ENCODE measurements at regions not wholly inside any gene's neighbourhood (a gene's known extent, or its start where the extent isn't known, plus 50 kb on each side); places are given as distances from the start of the nearest gene placed in this dataset.

DNA sequence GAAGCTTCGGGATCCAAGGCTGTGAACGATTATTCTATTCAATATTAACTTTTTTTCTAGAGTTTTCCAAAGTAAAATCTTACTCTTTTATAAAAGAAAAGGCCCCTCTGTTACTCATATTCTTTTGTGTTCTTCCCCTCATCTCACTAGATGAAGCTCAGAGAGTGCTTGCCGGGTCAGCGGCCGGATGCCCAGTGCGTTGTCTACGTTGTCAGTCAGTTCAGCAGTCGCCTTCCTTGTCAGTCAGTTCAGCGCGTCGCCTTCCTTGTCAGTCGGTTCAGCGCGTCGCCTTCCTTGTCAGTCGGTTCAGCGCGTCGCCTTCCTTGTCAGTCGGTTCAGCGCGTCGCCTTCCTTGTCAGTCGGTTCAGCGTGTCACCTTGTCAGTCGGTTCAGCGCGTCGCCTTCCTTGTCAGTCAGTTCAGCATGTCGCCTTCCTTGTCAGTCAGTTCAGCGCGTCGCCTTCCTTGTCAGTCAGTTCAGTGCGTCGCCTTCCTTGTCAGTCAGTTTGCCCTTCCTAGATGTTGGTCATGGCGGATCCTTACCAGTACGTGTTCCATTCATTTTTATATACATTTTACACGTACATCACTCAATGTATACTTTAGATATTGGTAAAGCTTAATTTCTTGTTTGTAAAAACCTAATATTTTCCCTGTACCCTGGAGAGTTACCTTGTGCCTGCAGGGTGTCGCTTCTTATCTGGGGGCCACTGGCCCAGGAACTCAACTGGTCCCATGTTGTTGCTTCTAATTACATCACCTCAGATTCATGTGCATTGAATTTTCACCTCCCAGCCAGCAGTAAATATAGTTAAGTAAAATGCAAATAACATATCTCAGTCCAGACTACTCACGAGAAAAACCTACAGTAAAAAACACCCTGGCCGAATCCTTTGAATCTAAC is 206.9 kb downstream of the ASB1 start:
- no peaks in the 10 kb centered on the region for H3K36me3 ChIP-seq (ENCODE audit: control insufficient read depth, insufficient read depth, low read length, severe bottlenecking)
- peaks cover 4% of the 10 kb centered on the region for H3K4me1 ChIP-seq (ENCODE audit: control insufficient read depth, insufficient read depth, low read length)
- H3K9ac ChIP-seq (ENCODE audit: low read length): no peak overlapping the region
- no peaks in the 10 kb centered on the region for H3K9me3 ChIP-seq (ENCODE audit: control insufficient read depth, low read length)
- H3K4me3 ChIP-seq (ENCODE audit: low read length): no peak overlapping the region
- H3K27me3 ChIP-seq (replicated peaks; ENCODE audit: control insufficient read depth, insufficient read depth, low read length): peaks cover 5% of the 10 kb centered on the region
- no peak for DNase-seq (ENCODE audit: low read depth)

DNA sequence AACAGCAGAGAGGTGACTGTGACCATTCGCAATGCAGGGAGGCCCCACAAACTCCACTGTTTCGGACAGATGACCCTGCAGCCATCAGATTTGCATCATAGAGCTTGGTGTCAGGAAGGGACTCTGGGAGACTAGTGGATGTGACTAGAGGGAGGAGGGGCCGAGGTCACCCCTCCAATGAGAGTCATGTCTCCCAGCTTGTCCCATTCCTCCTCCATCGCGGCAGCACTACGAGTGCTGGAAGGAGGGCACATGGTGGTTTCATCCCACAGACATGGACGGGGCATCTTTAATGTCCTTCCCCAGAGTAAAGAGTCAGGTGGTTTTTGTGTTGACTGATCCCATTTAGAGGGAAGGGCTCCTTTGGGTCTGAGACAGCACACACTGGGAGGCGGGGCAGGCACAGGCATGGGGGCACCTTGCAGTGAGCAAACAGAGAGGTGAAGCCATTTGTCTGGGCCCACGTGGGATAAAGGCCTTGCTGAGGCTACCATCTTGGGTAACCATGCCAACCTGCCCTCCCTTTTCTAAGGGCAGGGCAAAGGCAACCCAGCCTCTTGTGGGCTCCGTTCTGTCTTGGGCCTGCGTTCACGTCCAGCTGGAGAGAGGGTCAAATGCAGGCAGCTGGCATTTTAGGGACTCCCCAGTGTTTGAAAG is 208.1 kb downstream of the ASB1 start:
- DNase-seq (ENCODE audit: low read depth): no peak
- H3K4me1 ChIP-seq (ENCODE audit: control insufficient read depth, insufficient read depth, low read length): peaks cover 4% of the 10 kb centered on the region
- no peak overlapping the region for H3K9ac ChIP-seq (ENCODE audit: low read length)
- no peak overlapping the region for H3K4me3 ChIP-seq (ENCODE audit: low read length)
- peaks cover 5% of the 10 kb centered on the region for H3K27me3 ChIP-seq (replicated peaks; ENCODE audit: control insufficient read depth, insufficient read depth, low read length)
- no peaks in the 10 kb centered on the region for H3K9me3 ChIP-seq (ENCODE audit: control insufficient read depth, low read length)
- no peaks in the 10 kb centered on the region for H3K36me3 ChIP-seq (ENCODE audit: control insufficient read depth, insufficient read depth, low read length, severe bottlenecking)

DNA sequence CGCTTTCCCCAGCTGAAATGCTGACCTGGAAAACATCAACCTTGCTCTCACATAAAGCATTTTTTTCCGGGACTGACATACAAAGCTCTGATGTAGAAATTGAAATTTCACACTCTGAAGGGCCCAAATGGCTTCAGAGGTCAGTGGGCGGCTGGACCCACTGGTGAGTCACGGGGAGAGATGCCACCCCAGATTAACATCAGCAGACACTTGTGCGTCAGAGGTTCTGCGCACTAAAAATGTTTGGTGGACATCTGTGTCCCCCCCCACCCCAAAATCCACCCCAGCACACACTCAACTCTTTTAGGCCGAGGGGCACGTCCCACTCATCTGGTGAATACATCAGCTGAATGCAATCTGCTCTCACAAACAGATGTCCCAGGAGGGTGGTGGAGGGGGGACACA is 208.9 kb downstream of the ASB1 start:
- Histone ChIP-seq H3K9ac (ENCODE audit: low read length) (no peak overlapping the region), H3K36me3 (ENCODE audit: control insufficient read depth, insufficient read depth, low read length, severe bottlenecking) (no peaks in the 10 kb centered on the region), H3K9me3 (ENCODE audit: control insufficient read depth, low read length) (no peaks in the 10 kb centered on the region), H3K4me3 (ENCODE audit: low read length) (no peak overlapping the region), H3K27me3 (replicated peaks; ENCODE audit: control insufficient read depth, insufficient read depth, low read length) (no peaks in the 10 kb centered on the region), H3K4me1 (ENCODE audit: control insufficient read depth, insufficient read depth, low read length) (peaks cover 4% of the 10 kb centered on the region)
- DNase-seq (ENCODE audit: low read depth): peak; percentile 29

GRCh38 chr2:238636269-238637073 is 209.7 kb downstream of the ASB1 start:
- no peaks in the 10 kb centered on the region for H3K9me3 ChIP-seq (ENCODE audit: control insufficient read depth, low read length)
- H3K4me3 ChIP-seq (ENCODE audit: low read length): no peak overlapping the region
- no peaks in the 10 kb centered on the region for H3K27me3 ChIP-seq (replicated peaks; ENCODE audit: control insufficient read depth, insufficient read depth, low read length)
- peak; percentile 84 for DNase-seq (ENCODE audit: low read depth)
- H3K9ac ChIP-seq (ENCODE audit: low read length): no peak overlapping the region
- no peaks in the 10 kb centered on the region for H3K36me3 ChIP-seq (ENCODE audit: control insufficient read depth, insufficient read depth, low read length, severe bottlenecking)
- peaks cover 4% of the 10 kb centered on the region for H3K4me1 ChIP-seq (ENCODE audit: control insufficient read depth, insufficient read depth, low read length)

GRCh38 chr2:238638100-238638981 is 209.5 kb upstream of the TWIST2 start:
- Histone ChIP-seq H3K9ac (ENCODE audit: low read length) (no peak overlapping the region), H3K27me3 (replicated peaks; ENCODE audit: control insufficient read depth, insufficient read depth, low read length) (no peaks in the 10 kb centered on the region), H3K4me3 (ENCODE audit: low read length) (no peak overlapping the region), H3K9me3 (ENCODE audit: control insufficient read depth, low read length) (no peaks in the 10 kb centered on the region), H3K4me1 (ENCODE audit: control insufficient read depth, insufficient read depth, low read length) (peaks cover 4% of the 10 kb centered on the region), H3K36me3 (ENCODE audit: control insufficient read depth, insufficient read depth, low read length, severe bottlenecking) (no peaks in the 10 kb centered on the region)
- DNase-seq (ENCODE audit: low read depth): no peak

- peaks cover 12% of the 10 kb centered on the region for H3K4me1 ChIP-seq (ENCODE audit: control insufficient read depth, insufficient read depth, low read length)
- no peak overlapping the region for H3K9ac ChIP-seq (ENCODE audit: low read length)
- DNase-seq (ENCODE audit: low read depth): no peak
- H3K36me3 ChIP-seq (ENCODE audit: control insufficient read depth, insufficient read depth, low read length, severe bottlenecking): no peaks in the 10 kb centered on the region
- H3K27me3 ChIP-seq (replicated peaks; ENCODE audit: control insufficient read depth, insufficient read depth, low read length): no peaks in the 10 kb centered on the region
- no peaks in the 10 kb centered on the region for H3K9me3 ChIP-seq (ENCODE audit: control insufficient read depth, low read length)
- no peak overlapping the region for H3K4me3 ChIP-seq (ENCODE audit: low read length)
Observed at GRCh38 chr2:238638982-238639628, 208.8 kb upstream of the TWIST2 start.

DNA sequence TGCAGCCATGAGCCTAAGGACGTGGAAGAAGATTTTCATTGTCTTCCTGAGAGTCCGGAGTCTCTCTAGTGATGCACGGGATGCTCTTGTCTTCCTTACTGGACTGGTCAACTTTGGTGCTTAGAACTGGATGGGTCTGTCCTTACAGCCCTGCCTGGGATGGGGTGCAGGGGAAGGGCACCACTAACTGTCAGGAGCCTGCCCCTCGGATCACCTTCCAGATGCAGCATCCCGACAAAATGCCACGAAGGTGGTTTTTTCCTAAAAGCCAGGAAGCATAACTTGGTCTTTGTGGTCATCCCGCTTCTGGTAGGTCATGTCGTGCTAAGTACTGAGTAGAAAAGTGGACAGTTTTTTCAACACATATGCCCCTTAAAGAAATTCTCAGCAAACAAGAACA is 207.4 kb upstream of the TWIST2 start:
- Histone ChIP-seq H3K9me3 (ENCODE audit: control insufficient read depth, low read length) (no peaks in the 10 kb centered on the region), H3K4me1 (ENCODE audit: control insufficient read depth, insufficient read depth, low read length) (peaks cover 24% of the 10 kb centered on the region), H3K4me3 (ENCODE audit: low read length) (no peak overlapping the region), H3K36me3 (ENCODE audit: control insufficient read depth, insufficient read depth, low read length, severe bottlenecking) (no peaks in the 10 kb centered on the region), H3K9ac (ENCODE audit: low read length) (no peak overlapping the region), H3K27me3 (replicated peaks; ENCODE audit: control insufficient read depth, insufficient read depth, low read length) (no peaks in the 10 kb centered on the region)
- DNase-seq (ENCODE audit: low read depth): no peak

- no peak overlapping the region for H3K4me3 ChIP-seq (ENCODE audit: low read length)
- no peak overlapping the region for H3K9ac ChIP-seq (ENCODE audit: low read length)
- no peaks in the 10 kb centered on the region for H3K9me3 ChIP-seq (ENCODE audit: control insufficient read depth, low read length)
- no peak for DNase-seq (ENCODE audit: low read depth)
- H3K36me3 ChIP-seq (ENCODE audit: control insufficient read depth, insufficient read depth, low read length, severe bottlenecking): no peaks in the 10 kb centered on the region
- H3K27me3 ChIP-seq (replicated peaks; ENCODE audit: control insufficient read depth, insufficient read depth, low read length): no peaks in the 10 kb centered on the region
- peaks cover 27% of the 10 kb centered on the region for H3K4me1 ChIP-seq (ENCODE audit: control insufficient read depth, insufficient read depth, low read length)
Observed at GRCh38 chr2:238642973-238643372, 204.9 kb upstream of the TWIST2 start.

- DNase-seq (ENCODE audit: low read depth): no peak
- Histone ChIP-seq H3K4me3 (ENCODE audit: low read length) (peak overlapping the region; percentile 69), H3K9ac (ENCODE audit: low read length) (peak overlapping the region; percentile 22), H3K4me1 (ENCODE audit: control insufficient read depth, insufficient read depth, low read length) (peaks cover 27% of the 10 kb centered on the region), H3K36me3 (ENCODE audit: control insufficient read depth, insufficient read depth, low read length, severe bottlenecking) (no peaks in the 10 kb centered on the region), H3K9me3 (ENCODE audit: control insufficient read depth, low read length) (no peaks in the 10 kb centered on the region), H3K27me3 (replicated peaks; ENCODE audit: control insufficient read depth, insufficient read depth, low read length) (no peaks in the 10 kb centered on the region)
Observed at GRCh38 chr2:238643400-238643907, 204.4 kb upstream of the TWIST2 start.

Measured in adipocyte (in vitro differentiated cells).